ENCODE measurements at regions not wholly inside any gene's neighbourhood (a gene's known extent, or its start where the extent isn't known, plus 50 kb on each side); places are given as distances from the start of the nearest gene placed in this dataset.

GRCh38 chr16:86909359-86910160, 331.2 kb downstream of the FOXL1 start:
- no peak for TF ChIP-seq YY1 (IDR thresholded peaks at IDR 0.05; ENCODE audit: insufficient read depth, insufficient read length)
- no peak for TF ChIP-seq SUZ12 (IDR thresholded peaks at IDR 0.05; ENCODE audit: extremely low read depth, insufficient read depth, insufficient read length)
